ENCODE measurements at regions not wholly inside any gene's neighbourhood (a gene's known extent, or its start where the extent isn't known, plus 50 kb on each side); places are given as distances from the start of the nearest gene placed in this dataset.
A peak's percentile ranks its signal among the peaks of the same experiment; 100 is the strongest.

GRCh38 chr1:10904396-10905358 lies 107.8 kb upstream of the TARDBP start:
- peaks cover 0 to 64% (median 0%) of the 10 kb centered on the region in 4 donors for H3K27me3 ChIP-seq
- intact Hi-C loops (cut with DNase I), result no loop called here
- TF ChIP-seq POLR2AphosphoS5 (IDR thresholded peaks at IDR 0.05) (no peak), POLR2A (IDR thresholded peaks at IDR 0.05; ENCODE audit: low read depth) (no peak), EP300 (IDR thresholded peaks at IDR 0.05) (no peak)
- no peaks in the 10 kb centered on the region for H3K4me1 ChIP-seq
- 73% methylated on average over 19 of the region's 23 CpGs for WGBS
- H3K9me3 ChIP-seq, result no peaks in the 10 kb centered on the region
- H3K27ac ChIP-seq (replicated peaks in 1 of 4), result no peak overlapping the region
- no peak overlapping the region for H3K4me3 ChIP-seq
- no peak for DNase-seq (ENCODE audit: extremely low spot score)
- H3K36me3 ChIP-seq, result no peaks in the 10 kb centered on the region

GRCh38 chr1:10905841-10906655 lies 106.4 kb upstream of the TARDBP start:
- intact Hi-C loops (cut with DNase I), result no loop called here
- Histone ChIP-seq H3K27me3 (peaks cover 0 to 56% (median 0%) of the 10 kb centered on the region in 4 donors), H3K36me3 (no peaks in the 10 kb centered on the region), H3K4me3 (no peak overlapping the region), H3K9me3 (no peaks in the 10 kb centered on the region), H3K27ac (replicated peaks in 1 of 4) (no peak overlapping the region), H3K4me1 (no peaks in the 10 kb centered on the region)
- no peak for TF ChIP-seq EP300 (IDR thresholded peaks at IDR 0.05)
- TF ChIP-seq POLR2AphosphoS5 (IDR thresholded peaks at IDR 0.05), result no peak
- no peak for TF ChIP-seq CTCF (IDR thresholded peaks at IDR 0.05)
- no peak for TF ChIP-seq POLR2A (IDR thresholded peaks at IDR 0.05; ENCODE audit: low read depth)
- 63% methylated on average over 12 of the region's 16 CpGs for WGBS
- no peak for DNase-seq (ENCODE audit: extremely low spot score)

DNA sequence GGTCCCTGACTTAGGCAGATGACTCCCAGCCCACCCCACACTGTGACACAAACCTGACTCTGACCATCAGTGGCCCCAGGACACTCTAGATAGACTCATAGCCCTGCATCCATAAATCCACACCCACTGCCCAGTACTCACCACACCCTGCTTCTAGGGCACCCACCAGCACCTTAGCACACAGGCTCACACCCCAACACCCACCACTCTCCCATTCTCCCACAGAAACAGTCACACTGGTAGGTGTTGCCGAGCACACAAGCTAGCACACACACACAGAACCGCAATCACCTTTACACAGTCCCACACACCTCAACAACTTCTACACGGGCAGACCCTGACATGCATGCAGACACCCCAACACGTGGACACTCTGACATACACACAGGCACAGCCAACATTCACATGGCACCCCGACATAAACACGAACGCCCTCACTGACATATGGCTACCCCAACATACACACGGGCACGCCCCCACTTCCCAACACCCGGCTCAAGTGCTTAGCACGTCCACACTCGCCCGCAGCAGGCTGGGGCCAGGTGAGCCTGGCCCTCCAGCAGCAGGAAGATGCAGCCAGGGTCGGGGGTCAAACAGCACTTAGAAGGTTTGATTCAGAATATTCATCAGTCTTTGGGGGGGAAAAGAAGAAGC lies 105.5 kb upstream of the TARDBP start:
- no peaks in the 10 kb centered on the region for H3K4me1 ChIP-seq
- intact Hi-C loops (cut with DNase I), result no loop called here
- DNase-seq (ENCODE audit: extremely low spot score), result no peak

DNA sequence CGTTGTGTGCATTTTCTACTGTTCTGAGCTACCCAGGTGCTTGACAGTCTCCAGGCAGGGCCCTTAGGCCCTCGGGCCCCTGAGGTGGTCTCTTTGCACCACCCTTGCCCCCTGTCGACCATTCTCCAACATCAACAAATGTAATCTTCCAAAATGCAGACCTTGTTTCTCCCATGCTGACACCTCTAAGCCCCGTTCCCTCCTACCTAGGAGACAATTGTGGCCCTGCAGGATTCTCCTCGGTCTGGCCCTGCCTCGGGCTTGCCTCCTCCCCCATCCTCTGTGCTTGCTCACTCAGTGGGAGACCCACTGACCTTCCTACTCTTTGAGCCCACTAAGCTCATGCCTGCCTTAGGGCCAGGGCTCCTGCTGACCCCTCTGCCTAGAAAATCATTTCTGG lies 104.2 kb upstream of the TARDBP start:
- Histone ChIP-seq H3K4me3 (no peak overlapping the region), H3K27ac (replicated peaks in 1 of 4) (no peak overlapping the region), H3K27me3 (peaks cover 0 to 44% (median 0%) of the 10 kb centered on the region in 4 donors), H3K4me1 (no peaks in the 10 kb centered on the region), H3K9me3 (no peaks in the 10 kb centered on the region), H3K36me3 (no peaks in the 10 kb centered on the region)
- intact Hi-C loops (cut with DNase I), result no loop called here
- DNase-seq (ENCODE audit: extremely low spot score), result no peak
- 79% methylated on average over 6 of the region's 6 CpGs for WGBS
- no peak for TF ChIP-seq POLR2A (IDR thresholded peaks at IDR 0.05; ENCODE audit: low read depth)

More for the DNA sequence above, 105.5 kb upstream of the TARDBP start:
- TF ChIP-seq POLR2AphosphoS5 (IDR thresholded peaks at IDR 0.05), result no peak
- no peak for TF ChIP-seq EP300 (IDR thresholded peaks at IDR 0.05)
- TF ChIP-seq POLR2A (IDR thresholded peaks at IDR 0.05; ENCODE audit: low read depth), result no peak
- TF ChIP-seq CTCF (IDR thresholded peaks at IDR 0.05), result no peak
- H3K4me3 ChIP-seq, result no peak overlapping the region
- no peaks in the 10 kb centered on the region for H3K9me3 ChIP-seq
- no peak overlapping the region for H3K27ac ChIP-seq (replicated peaks in 1 of 4)
- no peaks in the 10 kb centered on the region for H3K36me3 ChIP-seq
- peaks cover 0 to 47% (median 0%) of the 10 kb centered on the region in 4 donors for H3K27me3 ChIP-seq
- WGBS, result 69% methylated on average over 14 of the region's 14 CpGs

DNA sequence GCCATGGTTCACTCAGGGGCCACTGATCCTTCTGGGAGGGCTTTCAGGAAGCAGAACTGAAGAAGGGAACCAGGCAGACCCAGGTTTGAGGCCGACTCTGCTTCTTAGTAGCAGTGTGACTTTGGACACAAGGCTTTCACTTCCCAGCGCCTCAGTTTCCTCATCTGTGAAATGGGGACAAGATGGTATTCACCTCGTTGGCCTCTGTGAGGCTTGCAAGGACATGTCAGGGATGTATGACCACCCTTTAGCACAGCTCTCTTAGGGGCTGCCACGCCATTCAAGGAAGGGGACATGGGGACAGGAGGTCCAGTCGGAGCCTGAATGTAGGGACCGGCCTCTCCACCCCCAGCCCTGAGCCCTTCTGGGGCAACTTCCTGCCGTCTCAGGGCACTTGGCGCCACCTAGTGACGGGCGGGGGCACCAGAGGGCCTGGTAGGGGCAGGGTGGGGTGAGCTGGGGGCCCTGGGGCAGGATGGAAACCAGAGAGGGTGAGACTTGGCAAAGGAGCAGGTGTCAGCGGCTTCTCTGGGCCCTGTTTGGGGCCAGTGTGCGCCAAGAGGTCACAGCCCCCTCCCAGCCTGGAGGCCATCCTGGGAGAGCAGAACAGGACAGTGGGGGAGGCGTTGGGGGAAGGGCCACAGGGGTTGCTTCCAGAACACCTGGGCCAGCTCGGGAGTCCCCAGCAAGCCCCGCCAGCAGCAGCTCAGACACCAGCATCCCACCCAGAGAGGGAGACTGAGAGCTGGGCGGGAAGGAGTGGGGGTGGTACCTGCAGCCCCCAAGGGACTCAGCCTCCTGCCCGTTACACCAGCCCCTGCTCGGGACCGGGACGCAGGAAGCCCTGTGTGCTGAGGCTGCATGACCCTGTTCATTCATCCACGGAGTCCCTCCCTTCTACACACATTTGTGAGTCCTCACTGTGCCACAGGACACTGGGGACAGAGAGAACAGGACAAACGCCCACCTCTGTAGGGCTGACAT lies 102.5 kb upstream of the TARDBP start:
- DNase-seq (ENCODE audit: extremely low spot score), result no peak
- H3K27me3 ChIP-seq, result peaks cover 0 to 27% (median 0%) of the 10 kb centered on the region in 4 donors
- WGBS, result 75% methylated on average over 11 of the region's 22 CpGs
- no peak for TF ChIP-seq POLR2A (IDR thresholded peaks at IDR 0.05; ENCODE audit: low read depth)
- TF ChIP-seq CTCF (IDR thresholded peaks at IDR 0.05), result peak; percentile 27 to 52 (median 30)
- no peaks in the 10 kb centered on the region for H3K9me3 ChIP-seq
- H3K4me1 ChIP-seq, result no peaks in the 10 kb centered on the region
- intact Hi-C loops (cut with DNase I), result no loop called here
- H3K4me3 ChIP-seq, result no peak overlapping the region
- H3K36me3 ChIP-seq, result no peaks in the 10 kb centered on the region
- no peak overlapping the region for H3K27ac ChIP-seq (replicated peaks in 1 of 4)

All from esophagus muscularis mucosa (tissue), 4 donors.